ENCODE measurements at regions not wholly inside any gene's neighbourhood (a gene's known extent, or its start where the extent isn't known, plus 50 kb on each side); places are given as distances from the start of the nearest gene placed in this dataset.

DNA sequence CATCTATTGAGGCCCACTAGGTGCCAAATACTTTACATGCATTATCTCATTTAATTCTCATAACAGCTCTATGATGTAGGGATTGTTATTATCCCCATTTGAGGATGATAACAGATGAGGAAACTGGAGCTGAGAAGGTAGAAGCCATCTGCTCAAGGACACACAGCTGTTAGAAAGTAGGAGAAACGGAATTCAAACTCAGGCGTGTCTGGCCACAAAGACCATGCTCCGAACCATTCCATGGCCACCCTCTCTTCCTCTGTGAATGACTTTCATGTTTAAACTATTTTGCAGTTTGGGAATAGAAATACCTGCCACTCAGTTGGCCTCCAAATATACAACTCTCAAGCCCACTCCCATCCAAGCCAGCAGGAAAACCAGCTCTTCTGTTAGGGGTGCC, 87.6 kb upstream of the ANKRD55 start:
- DNase-seq, result no peak
- no peak for ATAC-seq

DNA sequence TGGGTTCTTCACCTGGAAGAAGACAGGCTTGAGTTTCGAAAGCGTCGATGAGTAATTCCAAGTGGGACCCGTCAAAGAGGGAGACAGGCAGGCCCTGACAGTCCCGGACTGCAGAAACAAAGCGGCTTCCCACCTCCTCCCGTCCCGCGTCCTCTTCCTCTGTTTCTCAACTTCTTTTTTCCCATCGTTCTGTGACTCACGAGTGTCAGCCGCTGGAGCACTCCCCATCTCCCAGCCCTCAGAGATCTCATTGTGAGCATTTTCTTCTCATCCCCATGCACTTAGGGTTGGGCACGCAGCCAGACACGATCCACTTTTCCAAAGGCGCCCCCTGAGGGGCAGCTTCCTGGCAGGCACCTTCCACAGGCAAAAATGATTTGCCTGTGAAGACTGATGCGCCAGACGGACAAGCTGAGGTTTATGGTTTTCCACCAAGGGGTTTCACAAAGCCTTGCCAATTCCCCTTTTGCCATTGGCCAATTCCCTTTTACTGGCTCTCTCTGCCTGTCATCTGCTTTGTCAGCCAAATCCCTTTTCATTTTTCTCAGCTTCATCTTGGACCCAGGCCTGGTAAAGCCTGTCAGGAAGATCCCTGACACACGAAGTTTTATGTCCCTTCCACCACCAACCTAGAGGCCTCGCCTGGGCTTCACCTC, 86.5 kb upstream of the ANKRD55 start:
- ATAC-seq (no peak), DNase-seq (no peak)

- DNase-seq (no peak), ATAC-seq (no peak)
Observed at GRCh38 chr5:56317923-56318561, 84.9 kb upstream of the ANKRD55 start.

GRCh38 chr5:56316299-56316994, 83.3 kb upstream of the ANKRD55 start:
- ATAC-seq, result no peak
- no peak for DNase-seq

GRCh38 chr5:56314529-56314928, 81.4 kb upstream of the ANKRD55 start:
- ATAC-seq, result no peak
- DNase-seq, result peak; percentile 59

DNA sequence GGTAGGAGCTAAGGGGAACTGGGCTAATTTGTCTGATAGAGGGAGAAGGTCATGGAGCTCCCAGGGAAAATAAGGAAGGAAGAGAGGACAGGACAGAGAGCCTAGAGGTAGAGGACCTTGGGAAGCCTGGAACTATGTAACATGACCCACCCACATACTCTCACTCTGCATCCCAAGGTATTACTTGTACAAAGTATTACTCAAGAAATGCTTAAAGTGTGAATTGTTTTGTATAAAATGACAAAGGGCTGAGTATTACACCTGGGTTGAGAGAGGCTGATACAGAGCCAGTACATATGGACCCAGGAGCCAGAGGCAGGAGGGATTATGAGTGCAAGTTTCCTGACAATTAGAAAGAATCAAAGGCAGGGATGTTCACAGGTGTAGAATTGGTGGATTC, 80.5 kb upstream of the ANKRD55 start:
- DNase-seq, result no peak
- ATAC-seq, result no peak

DNA sequence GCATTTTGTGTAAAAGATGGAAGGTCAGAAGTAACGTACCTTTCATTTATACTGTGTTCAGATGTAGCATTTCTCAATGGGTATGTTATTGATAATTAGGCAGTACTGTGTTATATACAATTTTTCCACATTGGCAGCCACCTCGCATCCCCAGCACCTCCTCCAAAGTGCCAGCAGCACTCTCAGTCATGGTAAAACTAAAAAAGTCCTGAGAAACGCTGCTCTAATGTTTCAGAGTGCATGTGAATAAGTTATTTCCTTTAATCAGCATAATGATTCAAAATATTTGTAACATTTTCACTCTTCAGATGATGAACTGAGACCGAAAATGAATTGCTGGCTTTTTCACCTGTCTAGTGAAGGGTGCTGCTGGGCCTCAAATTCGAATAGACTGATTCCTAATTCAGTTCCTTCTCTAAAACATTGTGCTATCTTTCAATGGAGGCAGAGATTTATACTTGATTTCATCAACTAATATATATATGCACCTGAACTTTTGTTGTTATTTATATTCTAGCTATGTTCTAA, 79.9 kb upstream of the ANKRD55 start:
- no peak for DNase-seq
- no peak for ATAC-seq

DNA sequence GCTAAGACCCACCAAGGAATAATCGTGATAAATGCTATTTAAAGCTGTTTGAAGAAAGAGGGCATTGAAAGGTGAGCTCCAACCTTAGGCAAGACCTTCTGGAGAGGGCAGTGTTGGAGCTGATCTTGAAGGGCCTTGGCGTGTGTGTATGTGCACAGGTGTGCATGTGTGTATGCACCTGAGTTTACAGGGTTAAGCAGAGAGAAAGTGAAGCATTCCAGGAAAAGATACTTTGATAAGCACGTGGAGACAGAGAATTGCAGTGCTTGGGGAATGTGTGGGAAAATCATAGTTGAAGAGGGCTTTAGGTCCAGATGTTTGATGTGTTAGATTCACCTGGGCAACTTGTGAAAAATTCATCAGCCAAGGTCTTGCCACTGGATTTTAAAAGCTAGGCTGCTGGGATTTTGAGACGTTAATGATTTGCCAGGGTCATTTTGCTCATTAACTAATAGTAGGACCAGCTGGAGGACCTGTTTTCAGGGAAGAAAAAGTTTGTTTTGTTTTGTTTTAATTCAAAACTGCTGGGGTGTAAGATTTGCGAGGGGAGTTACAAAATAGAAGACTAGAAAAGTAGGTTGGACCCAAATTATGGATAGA, 78.3 kb upstream of the ANKRD55 start:
- DNase-seq (no peak), ATAC-seq (no peak)

GRCh38 chr5:56310711-56311204, 77.6 kb upstream of the ANKRD55 start:
- DNase-seq (no peak), ATAC-seq (no peak)

DNA sequence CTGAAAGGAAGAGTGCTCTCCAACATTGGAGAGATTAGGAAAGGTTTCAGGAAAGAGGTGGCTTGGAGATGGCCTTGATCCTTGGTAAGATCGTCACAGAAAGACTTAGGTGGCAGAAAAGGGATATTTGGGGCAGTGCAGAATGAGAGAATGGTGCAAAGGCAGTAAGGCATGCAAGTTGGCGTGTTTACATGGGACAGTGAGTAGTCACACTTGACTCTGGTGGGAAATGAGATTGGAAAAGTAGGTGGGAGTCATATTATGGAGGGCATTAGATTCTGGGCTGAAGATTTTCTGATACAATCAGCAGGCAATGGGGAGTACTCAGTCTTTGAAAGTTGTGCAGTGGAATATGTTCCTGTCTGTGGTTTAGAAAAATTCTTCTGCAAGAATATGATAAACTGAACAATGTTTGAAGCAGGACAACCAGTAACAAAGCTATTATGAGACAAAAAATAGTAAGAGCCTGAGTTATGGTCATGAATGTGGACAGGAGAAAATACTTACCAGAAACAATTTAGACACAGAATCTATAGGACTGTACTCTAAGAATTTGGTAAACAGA, 76.2 kb upstream of the ANKRD55 start:
- no peak for DNase-seq
- no peak for ATAC-seq

GRCh38 chr5:56307714-56308333, 74.7 kb upstream of the ANKRD55 start:
- ATAC-seq, result no peak
- no peak for DNase-seq

GRCh38 chr5:56306433-56307150, 73.5 kb upstream of the ANKRD55 start:
- ATAC-seq (no peak), DNase-seq (no peak)

GRCh38 chr5:56305001-56305950, 72.1 kb upstream of the ANKRD55 start:
- ATAC-seq (no peak), DNase-seq (no peak)

DNA sequence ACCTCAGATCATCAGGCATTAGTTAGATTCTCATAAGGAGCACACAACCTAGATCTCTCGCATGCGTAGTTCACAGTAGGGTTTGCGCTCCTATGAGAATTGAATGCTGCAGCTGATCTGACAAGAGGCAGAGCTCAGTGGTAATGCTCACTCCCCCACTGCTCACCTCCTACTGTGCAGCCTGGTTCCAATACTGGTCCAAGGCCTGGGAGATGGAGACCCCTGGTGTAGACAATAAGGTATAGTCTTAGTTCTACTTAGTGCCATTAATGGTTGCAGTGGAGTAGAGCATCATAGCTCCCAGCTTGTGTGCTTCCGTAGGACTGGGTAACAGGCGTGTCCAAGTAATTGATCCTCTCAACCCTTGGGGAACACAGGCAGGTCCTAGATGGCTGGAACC, 70.4 kb upstream of the ANKRD55 start:
- ATAC-seq, result no peak

DNA sequence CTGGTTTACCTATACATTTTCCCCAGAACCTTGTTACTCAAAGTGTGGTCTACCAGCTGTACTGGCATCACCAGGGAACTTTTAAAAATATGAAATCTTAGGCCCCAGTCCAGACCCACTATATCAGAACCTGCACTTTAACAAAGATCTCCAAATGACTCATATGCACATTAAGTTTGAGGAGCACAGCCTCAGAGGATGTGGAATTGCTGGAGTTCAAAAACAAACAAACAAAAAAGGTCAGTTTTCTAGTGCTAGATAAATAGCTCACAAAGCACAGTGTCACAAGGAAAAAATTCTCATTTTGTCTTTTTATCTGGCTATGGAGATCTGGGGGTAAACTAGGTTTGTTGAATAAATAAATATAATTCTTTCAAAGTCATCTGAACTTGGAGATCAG, 68.9 kb upstream of the ANKRD55 start:
- ATAC-seq (no peak), DNase-seq (no peak)

More for the DNA sequence above, 70.4 kb upstream of the ANKRD55 start:
- no peak for DNase-seq

DNA sequence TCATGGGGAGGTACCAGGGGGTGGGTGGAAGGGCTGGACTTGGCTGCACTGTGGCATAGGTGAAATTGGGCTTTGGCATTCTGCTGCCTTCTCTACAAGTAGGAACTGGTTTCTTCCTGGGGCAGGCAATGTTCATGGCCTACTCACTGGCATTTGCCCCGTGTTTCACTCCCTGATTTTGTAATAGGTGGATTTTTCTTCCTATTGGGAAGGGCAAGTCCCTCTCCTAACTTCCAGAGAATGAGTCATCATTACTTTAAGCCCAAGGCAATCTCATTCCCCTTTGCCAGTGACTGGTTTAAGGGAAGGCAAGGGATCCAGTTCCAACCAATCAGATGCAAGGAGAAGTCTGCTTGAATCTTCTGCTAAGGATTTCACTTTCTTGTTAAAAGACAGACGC, 67.9 kb upstream of the ANKRD55 start:
- no peak for ATAC-seq

DNA sequence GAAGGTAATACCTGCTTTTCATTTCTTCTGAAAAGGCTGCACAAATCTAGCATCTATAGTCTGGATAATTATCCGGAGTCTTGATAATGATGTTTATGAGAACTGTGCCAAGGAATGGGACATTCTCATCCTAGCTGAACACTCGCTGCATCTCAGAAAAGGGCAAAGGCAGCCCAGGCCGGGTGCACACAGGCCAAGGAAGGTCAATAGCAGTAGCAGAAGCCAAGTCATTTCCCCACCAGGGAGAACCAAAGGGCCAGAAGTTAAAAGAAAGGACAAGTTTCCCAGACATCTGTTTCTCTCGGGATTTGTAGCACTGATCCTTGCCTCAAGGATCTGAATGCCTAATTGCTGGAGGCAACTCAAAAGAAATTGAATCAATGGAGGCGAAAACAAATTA, 66.1 kb upstream of the ANKRD55 start:
- DNase-seq, result no peak
- ATAC-seq, result no peak

More for the DNA sequence above, 67.9 kb upstream of the ANKRD55 start:
- DNase-seq, result no peak

DNA sequence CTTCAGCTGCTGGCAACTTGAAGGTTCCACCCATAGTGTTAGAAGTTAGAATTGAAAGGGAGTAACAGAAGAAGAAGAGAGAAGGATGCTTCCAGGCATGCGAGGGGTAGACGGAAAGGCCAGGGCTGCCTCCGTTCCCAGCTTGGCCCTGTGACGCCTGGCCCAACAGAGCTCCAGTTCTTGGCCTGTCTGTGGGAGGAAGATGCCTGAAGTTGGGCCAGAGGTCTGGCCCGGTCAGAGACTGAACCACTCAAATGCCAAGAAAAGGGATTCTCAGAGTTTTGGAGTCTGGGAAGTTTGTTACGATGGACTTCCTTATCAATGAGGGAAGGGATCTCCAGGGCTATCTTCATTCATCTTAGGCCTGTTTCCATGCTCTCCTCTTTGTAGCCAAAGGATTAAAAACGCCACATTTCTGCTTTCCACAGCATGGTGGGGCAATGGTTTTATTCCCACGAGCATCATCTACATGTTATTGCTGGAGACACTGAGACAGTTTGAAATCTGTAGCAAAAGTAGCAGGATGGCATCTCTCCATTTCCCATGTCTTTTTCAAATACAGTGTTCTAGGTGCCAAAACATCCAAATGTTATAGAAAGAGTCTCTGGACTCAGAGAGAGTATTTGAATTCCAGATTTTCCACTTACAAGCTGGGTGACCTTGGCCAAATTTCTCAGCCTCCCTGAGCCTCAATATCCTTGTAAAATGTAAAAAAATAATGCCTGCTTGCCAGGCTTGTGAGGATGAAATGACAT, 65.4 kb upstream of the ANKRD55 start:
- ATAC-seq, result no peak
- no peak for DNase-seq

- ATAC-seq (no peak), DNase-seq (no peak)
Observed at GRCh38 chr5:56297851-56298250, 64.7 kb upstream of the ANKRD55 start.

All from stimulated activated naive CD8-positive, alpha-beta T cell treated with anti-CD3 and anti-CD28 coated beads, Interleukin-15, Interleukin-2, amounts not matched to agents 100 U/mL and 50 U/mL, for 24 hours (primary cell).